K562 (cell line): ENCODE measurements at regions not wholly inside any gene's neighbourhood (a gene's known extent, or its start where the extent isn't known, plus 50 kb on each side); places are given as distances from the start of the nearest gene placed in this dataset.

Experiments used
- ATAC-seq: fragments of 200-7000 bp; cut with Tn5 transposase; 3 replicates; pipeline ENCODE4 v1.9.1; 2020; ENCODE audit warnings: moderate library complexity
- BruUV-seq: library from RNA; stranded (reverse); fragments of 400-500 nt; replicated peaks from 2 replicates; lab custom pipeline; 2021; lab: Mats Ljungman, UMichigan
- CTCF ChIA-PET: fragments of 300-600 bp; formaldehyde crosslinking; extraction: SDS; loops from one replicate; lab custom pipeline; 2021; ENCODE audit warnings: low intra/inter-chr PET ratio; lab: Yijun Ruan, JAX
- POLR2A ChIA-PET: fragments of 300-600, 350-650 bp; sonication (Branson Sonifier 250); formaldehyde crosslinking; extraction: SDS; loops from one replicate; lab custom pipeline; 2021; ENCODE audit warnings: antibody characterized with exemption, inconsistent platforms; lab: Yijun Ruan, JAX
- DNase-seq, 4 experiments: peaks; one replicate each; pipeline versions ENCODE4 v3.0.0 to v3.0.0-alpha.2; 2011 to 2018; ENCODE audit warnings: low spot score in 3 of 4, mixed read lengths in 3 of 4; ENCODE audit errors: extremely low read depth in 1 of 4
- FAIRE-seq: peaks from 2 replicates; lab custom pipeline; 2011; peaks lifted over from hg19 to GRCh38; lab: Jason Lieb, UNC
- H2AFZ ChIP-seq: 2 replicates; pipeline ENCODE4 v1.6.0; 2011; ENCODE audit warnings: low read depth, low read length, control low read depth, inconsistent platforms
- H3K27ac ChIP-seq: fragments of 200-600 bp; 3 replicates; pipeline ENCODE4 v1.8.0; 2011; ENCODE audit warnings: low read depth, mild to moderate bottlenecking, control low read depth, inconsistent platforms, low read length, moderate library complexity, mixed read lengths; ENCODE audit errors: extremely low read depth
- H3K27me3 ChIP-seq, 2 experiments: fragments of 300-600 bp in 1 of 2; 2 replicates in 1 of 2; 3 replicates in 1 of 2; pipeline versions ENCODE4 v1.6.0 to v1.8.0; 2011; ENCODE audit warnings: inconsistent platforms in 2 of 2, low read length in 2 of 2, mild to moderate bottlenecking in 1 of 2, mixed read lengths in 1 of 2, moderate library complexity in 1 of 2; ENCODE audit not compliant: control insufficient read depth in 2 of 2, insufficient read depth in 2 of 2
- H3K36me3 ChIP-seq: fragments of 300-600 bp; 3 replicates; pipeline ENCODE4 v1.8.0; 2011; ENCODE audit warnings: mild to moderate bottlenecking, low read length, inconsistent platforms; ENCODE audit not compliant: control insufficient read depth, insufficient read depth
- H3K4me1 ChIP-seq, 2 experiments: fragments of 200-600 bp in 1 of 2; replicated peaks in 1 of 2; 2 replicates in 1 of 2; 3 replicates in 1 of 2; pipeline versions ENCODE4 v1.5.1 to v1.8.0; 2011; ENCODE audit warnings: inconsistent platforms in 2 of 2, low read length in 2 of 2, mild to moderate bottlenecking in 1 of 2, mixed read lengths in 1 of 2, moderate library complexity in 1 of 2; ENCODE audit not compliant: control insufficient read depth in 2 of 2, insufficient read depth in 2 of 2
- H3K4me2 ChIP-seq: 2 replicates; pipeline ENCODE4 v1.6.1; 2011; ENCODE audit warnings: low read length, control low read depth, inconsistent platforms, mixed read lengths; ENCODE audit not compliant: insufficient read depth
- H3K4me3 ChIP-seq: fragments of 200-600 bp; sonication (generic), shearing (Covaris generic); 2 replicates; pipeline ENCODE4 v1.5.1; 2016; ENCODE audit warnings: control low read depth, inconsistent platforms
- H3K79me2 ChIP-seq: fragments of 200-600 bp; 3 replicates; pipeline ENCODE4 v1.8.0; 2011; ENCODE audit warnings: low read length, inconsistent platforms; ENCODE audit not compliant: control insufficient read depth, insufficient read depth
- H3K9ac ChIP-seq, 2 experiments: 2 replicates each; pipeline versions ENCODE4 v1.6.0 to v1.6.1; 2011; ENCODE audit warnings: low read depth in 2 of 2, low read length in 2 of 2, control low read depth in 1 of 2, inconsistent platforms in 1 of 2, mild to moderate bottlenecking in 1 of 2, mixed read lengths in 1 of 2; ENCODE audit not compliant: insufficient read depth in 1 of 2
- H3K9me1 ChIP-seq: one replicate; pipeline ENCODE4 v1.6.0; 2011; ENCODE audit warnings: inconsistent platforms, mild to moderate bottlenecking, low read length, moderate library complexity; ENCODE audit not compliant: control insufficient read depth, insufficient read depth
- H3K9me3 ChIP-seq: replicated peaks from 2 replicates; pipeline ENCODE4 v1.5.1; 2011; ENCODE audit warnings: low read depth, low read length, inconsistent platforms; ENCODE audit not compliant: control insufficient read depth, insufficient read depth
- H4K20me1 ChIP-seq: replicated peaks from 2 replicates; pipeline ENCODE4 v1.6.1; 2011; ENCODE audit warnings: low read length, inconsistent platforms, mixed read lengths; ENCODE audit not compliant: control insufficient read depth, insufficient read depth
- BRD4 ChIP-seq: fragments of 200-600 bp; sonication (generic); IDR thresholded peaks from 2 replicates; pipeline ENCODE4 v1.6.1; 2017; ENCODE audit warnings: inconsistent platforms
- CBX5 ChIP-seq: IDR thresholded peaks from 2 replicates; pipeline ENCODE4 v1.6.1; 2014; ENCODE audit warnings: low read depth, borderline replicate concordance
- EP300 ChIP-seq: IDR thresholded peaks from 2 replicates; pipeline ENCODE4 v1.6.1; 2012; ENCODE audit warnings: low read length, improper control_type of control experiment
- GATAD2A ChIP-seq: fragments of 450-650 bp; IDR thresholded peaks from 2 replicates; pipeline ENCODE4 v1.6.1; 2017
- RCOR1 ChIP-seq, 2 experiments: IDR thresholded peaks; 2 replicates each; pipeline ENCODE4 v1.6.1; 2012; ENCODE audit warnings: low read depth in 2 of 2, low read length in 2 of 2, borderline replicate concordance in 1 of 2, improper control_type of control experiment in 1 of 2
- SRF ChIP-seq, 2 experiments: fragments of 250-450, 450-650 bp in 1 of 2; sonication (Bioruptor Pico) in 1 of 2; sonication (generic) in 1 of 2; formaldehyde crosslinking; IDR thresholded peaks; 2 replicates each; pipeline versions ENCODE4 v1.5.0 to v1.5.1; 2020 to 2022; ENCODE audit warnings: mild to moderate bottlenecking in 1 of 2, missing genetic modification reagents in 1 of 2
- ZBTB7A ChIP-seq: IDR thresholded peaks from 2 replicates; pipeline ENCODE4 v1.6.1; 2011; ENCODE audit warnings: low read depth, mild to moderate bottlenecking, low read length, moderate library complexity, borderline replicate concordance; ENCODE audit not compliant: control insufficient read depth
- ZFX ChIP-seq: sonication (generic); formaldehyde crosslinking; IDR thresholded peaks from 2 replicates; pipeline ENCODE4 v1.8.0; 2022; ENCODE audit warnings: mild to moderate bottlenecking, missing genetic modification reagents, moderate library complexity
- ZKSCAN3 ChIP-seq: fragments of 250-450 bp; sonication (Bioruptor Pico); IDR thresholded peaks from 2 replicates; pipeline ENCODE4 v1.4.0; 2020
- ZNF174 ChIP-seq: fragments of 250-450 bp; sonication (Bioruptor Pico); IDR thresholded peaks from 2 replicates; pipeline ENCODE4 v1.4.0; 2020; ENCODE audit warnings: mild to moderate bottlenecking
- WGBS: fragments of 100-300 bp; shearing (Covaris generic); methylation state at CpG from one replicate; pipeline ENCODE4 v1.1.6; 2016; ENCODE audit warnings: low coverage, mixed read lengths; ENCODE audit not compliant: insufficient coverage; ENCODE audit errors: missing lambda C conversion rate; 5-methylcytosine and 5-hydroxymethylcytosine counted together
- in situ Hi-C: fragments of 300-500 bp; cut with MboI; formaldehyde crosslinking; loops from 4 replicates; pipeline ENCODE4 v1.15.0; 2018; ENCODE audit warnings: inconsistent platforms, mixed read lengths
- intact Hi-C: fragments of 100-400 bp; cut with micrococcal nuclease; formaldehyde crosslinking; loops from 2 replicates; pipeline ENCODE4 v1.14.2; 2022
- TF ChIP-seq, protein P1 (sequence below): fragments of 450-650 bp; formaldehyde crosslinking; IDR thresholded peaks from 2 replicates; pipeline ENCODE4 v1.4.0; 2020; ENCODE audit warnings: mild to moderate bottlenecking, mixed read lengths
- TF ChIP-seq, protein P2 (sequence below), 2 experiments: IDR thresholded peaks in 1 of 2; conservative IDR thresholded peaks in 1 of 2; 2 replicates each; pipeline ENCODE4 v1.6.1; 2016; ENCODE audit warnings: low read depth in 2 of 2, mild to moderate bottlenecking in 1 of 2, missing compliant biosample characterization in 1 of 2, missing genetic modification characterization in 1 of 2, moderate library complexity in 1 of 2
- TF ChIP-seq, protein P3 (sequence below): fragments of 250-450 bp; sonication (Bioruptor Pico); IDR thresholded peaks from 2 replicates; pipeline ENCODE4 v1.8.0; 2021; ENCODE audit warnings: mild to moderate bottlenecking, moderate library complexity
- TF ChIP-seq, protein P4 (sequence below), 2 experiments: IDR thresholded peaks; 2 replicates each; pipeline ENCODE4 v1.6.1; 2011; ENCODE audit warnings: borderline replicate concordance in 1 of 2, control low read depth in 1 of 2, low read depth in 1 of 2, low read length in 1 of 2, mild to moderate bottlenecking in 1 of 2, mixed read lengths in 1 of 2, moderate library complexity in 1 of 2; ENCODE audit not compliant: insufficient read depth in 1 of 2, insufficient read length in 1 of 2, poor library complexity in 1 of 2, severe bottlenecking in 1 of 2; ENCODE audit errors: extremely low read depth in 1 of 2
- TF ChIP-seq, protein P5 (sequence below): sonication (generic); IDR thresholded peaks from 2 replicates; pipeline ENCODE4 v1.6.1; 2016

DNA sequence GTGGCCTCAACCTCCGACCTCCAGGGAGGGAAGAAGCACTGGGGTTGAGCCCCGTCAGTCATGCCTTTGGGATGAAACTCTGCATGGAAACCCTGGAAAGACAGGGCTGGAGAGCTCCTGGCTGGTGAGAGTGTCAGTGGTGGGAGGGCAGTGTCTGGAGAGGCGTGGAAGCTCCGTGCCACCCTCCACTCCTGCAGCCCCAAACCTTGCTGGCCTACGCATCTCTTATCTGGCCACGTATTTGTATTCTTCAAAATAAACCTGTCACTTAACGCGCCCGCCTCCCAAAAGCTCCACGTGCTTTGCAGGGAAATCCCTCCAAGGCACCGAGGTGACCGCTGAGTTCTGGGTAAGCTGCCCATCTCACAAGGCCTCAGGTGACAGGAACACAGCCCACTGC, 84.3 kb downstream of the TEX29 start:
- Histone ChIP-seq H3K9me1 (no peaks in the 10 kb centered on the region), H3K4me3 (no peak overlapping the region), H3K4me2 (no peak overlapping the region), H3K4me1 (no peaks in the 10 kb centered on the region; a peak in 1 of 5 replicates), H3K79me2 (no peaks in the 10 kb centered on the region), H3K36me3 (no peaks in the 10 kb centered on the region), H4K20me1 (no peaks in the 10 kb centered on the region), H3K9me3 (no peaks in the 10 kb centered on the region), H2AFZ (no peak overlapping the region), H3K27me3 (peaks cover 0 to 58% of the 10 kb centered on the region in 2 experiments; a peak in 2 of 5 replicates), H3K9ac (no peak overlapping the region), H3K27ac (no peak overlapping the region)
- WGBS, result 0% methylated on average over 8 of the region's 12 CpGs
- no peak for ATAC-seq
- intact Hi-C loops (no loop called here), in situ Hi-C loops (no loop called here)
- CTCF ChIA-PET, result no interaction called here
- FAIRE-seq, result no peak
- no TSS peak for BruUV-seq
- DNase-seq, result no peak
- POLR2A ChIA-PET, result interaction anchor here (0.6 to 0.7 kb wide), 3 partner anchors 78 to 1552 kb away, joined by 3 read pairs; no protein-coding TSS in a partner anchor
- TF ChIP-seq, protein P1, sequence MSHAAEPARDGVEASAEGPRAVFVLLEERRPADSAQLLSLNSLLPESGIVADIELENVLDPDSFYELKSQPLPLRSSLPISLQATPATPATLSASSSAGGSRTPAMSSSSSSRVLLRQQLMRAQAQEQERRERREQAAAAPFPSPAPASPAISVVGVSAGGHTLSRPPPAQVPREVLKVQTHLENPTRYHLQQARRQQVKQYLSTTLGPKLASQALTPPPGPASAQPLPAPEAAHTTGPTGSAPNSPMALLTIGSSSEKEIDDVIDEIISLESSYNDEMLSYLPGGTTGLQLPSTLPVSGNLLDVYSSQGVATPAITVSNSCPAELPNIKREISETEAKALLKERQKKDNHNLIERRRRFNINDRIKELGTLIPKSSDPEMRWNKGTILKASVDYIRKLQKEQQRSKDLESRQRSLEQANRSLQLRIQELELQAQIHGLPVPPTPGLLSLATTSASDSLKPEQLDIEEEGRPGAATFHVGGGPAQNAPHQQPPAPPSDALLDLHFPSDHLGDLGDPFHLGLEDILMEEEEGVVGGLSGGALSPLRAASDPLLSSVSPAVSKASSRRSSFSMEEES (CRISPR knock-in tag), result no peak
- TF ChIP-seq ZNF174 (CRISPR knock-in tag) (no peak), ZKSCAN3 (CRISPR knock-in tag) (no peak), SRF (CRISPR knock-in tag; IDR thresholded peaks at IDR 0.05) (no peak), EP300 (no peak), RCOR1 (IDR thresholded peaks at IDR 0.05; ENCODE audit: borderline replicate concordance in 1 of 2, low read depth in 2 of 2, low read length in 2 of 2) (no peak), ZFX (CRISPR knock-in tag) (no peak), ZBTB7A (no peak), BRD4 (no peak), CBX5 (no peak), GATAD2A (no peak)
- TF ChIP-seq, protein P2, sequence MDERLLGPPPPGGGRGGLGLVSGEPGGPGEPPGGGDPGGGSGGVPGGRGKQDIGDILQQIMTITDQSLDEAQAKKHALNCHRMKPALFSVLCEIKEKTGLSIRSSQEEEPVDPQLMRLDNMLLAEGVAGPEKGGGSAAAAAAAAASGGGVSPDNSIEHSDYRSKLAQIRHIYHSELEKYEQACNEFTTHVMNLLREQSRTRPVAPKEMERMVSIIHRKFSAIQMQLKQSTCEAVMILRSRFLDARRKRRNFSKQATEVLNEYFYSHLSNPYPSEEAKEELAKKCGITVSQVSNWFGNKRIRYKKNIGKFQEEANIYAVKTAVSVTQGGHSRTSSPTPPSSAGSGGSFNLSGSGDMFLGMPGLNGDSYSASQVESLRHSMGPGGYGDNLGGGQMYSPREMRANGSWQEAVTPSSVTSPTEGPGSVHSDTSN (CRISPR knock-in tag; IDR thresholded peaks at IDR 0.05; ENCODE audit: low read depth), result no peak
- TF ChIP-seq, protein P2 (tag; conservative IDR thresholded peaks at IDR 0.05; ENCODE audit: low read depth), result no peak
- TF ChIP-seq, protein P3, sequence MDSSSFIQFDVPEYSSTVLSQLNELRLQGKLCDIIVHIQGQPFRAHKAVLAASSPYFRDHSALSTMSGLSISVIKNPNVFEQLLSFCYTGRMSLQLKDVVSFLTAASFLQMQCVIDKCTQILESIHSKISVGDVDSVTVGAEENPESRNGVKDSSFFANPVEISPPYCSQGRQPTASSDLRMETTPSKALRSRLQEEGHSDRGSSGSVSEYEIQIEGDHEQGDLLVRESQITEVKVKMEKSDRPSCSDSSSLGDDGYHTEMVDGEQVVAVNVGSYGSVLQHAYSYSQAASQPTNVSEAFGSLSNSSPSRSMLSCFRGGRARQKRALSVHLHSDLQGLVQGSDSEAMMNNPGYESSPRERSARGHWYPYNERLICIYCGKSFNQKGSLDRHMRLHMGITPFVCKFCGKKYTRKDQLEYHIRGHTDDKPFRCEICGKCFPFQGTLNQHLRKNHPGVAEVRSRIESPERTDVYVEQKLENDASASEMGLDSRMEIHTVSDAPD (CRISPR knock-in tag), result no peak
- TF ChIP-seq, protein P4, sequence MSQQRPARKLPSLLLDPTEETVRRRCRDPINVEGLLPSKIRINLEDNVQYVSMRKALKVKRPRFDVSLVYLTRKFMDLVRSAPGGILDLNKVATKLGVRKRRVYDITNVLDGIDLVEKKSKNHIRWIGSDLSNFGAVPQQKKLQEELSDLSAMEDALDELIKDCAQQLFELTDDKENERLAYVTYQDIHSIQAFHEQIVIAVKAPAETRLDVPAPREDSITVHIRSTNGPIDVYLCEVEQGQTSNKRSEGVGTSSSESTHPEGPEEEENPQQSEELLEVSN (IDR thresholded peaks at IDR 0.05; ENCODE audit: borderline replicate concordance in 1 of 2, extremely low read depth in 1 of 2, insufficient read depth in 1 of 2, insufficient read length in 1 of 2, low read depth in 1 of 2, low read length in 1 of 2, poor library complexity in 1 of 2, severe bottlenecking in 1 of 2), result no peak
- TF ChIP-seq, protein P5, sequence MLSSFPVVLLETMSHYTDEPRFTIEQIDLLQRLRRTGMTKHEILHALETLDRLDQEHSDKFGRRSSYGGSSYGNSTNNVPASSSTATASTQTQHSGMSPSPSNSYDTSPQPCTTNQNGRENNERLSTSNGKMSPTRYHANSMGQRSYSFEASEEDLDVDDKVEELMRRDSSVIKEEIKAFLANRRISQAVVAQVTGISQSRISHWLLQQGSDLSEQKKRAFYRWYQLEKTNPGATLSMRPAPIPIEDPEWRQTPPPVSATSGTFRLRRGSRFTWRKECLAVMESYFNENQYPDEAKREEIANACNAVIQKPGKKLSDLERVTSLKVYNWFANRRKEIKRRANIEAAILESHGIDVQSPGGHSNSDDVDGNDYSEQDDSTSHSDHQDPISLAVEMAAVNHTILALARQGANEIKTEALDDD, result no peak
